Smooth muscle cell (in vitro differentiated cells): ENCODE measurements at regions not wholly inside any gene's neighbourhood (a gene's known extent, or its start where the extent isn't known, plus 50 kb on each side); places are given as distances from the start of the nearest gene placed in this dataset.
A peak's percentile ranks its signal among the peaks of the same experiment; 100 is the strongest.

ENCODE experiments used
- DNase-seq: peaks from one replicate; lab custom pipeline; 2025; ENCODE audit not compliant: unreplicated experiment; lab: John Stamatoyannopoulos, UW
- H2AFZ ChIP-seq: fragments of 200-600 bp; sonication (generic); 2 replicates; pipeline ENCODE4 v1.6.0; 2016; ENCODE audit warnings: antibody characterized with exemption, low read depth, mild to moderate bottlenecking
- H3F3A ChIP-seq: fragments of 200-600 bp; sonication (generic); 2 replicates; pipeline ENCODE4 v1.6.0; 2017; ENCODE audit warnings: antibody characterized with exemption, low read depth
- H3K27ac ChIP-seq: fragments of 200-600 bp; sonication (generic); 2 replicates; pipeline ENCODE4 v1.5.1; 2016; ENCODE audit warnings: low read depth, mild to moderate bottlenecking
- H3K27me3 ChIP-seq: fragments of 200-600 bp; sonication (generic); 2 replicates; pipeline ENCODE4 v1.6.1; 2016; ENCODE audit warnings: low read depth, mild to moderate bottlenecking
- H3K36me3 ChIP-seq: fragments of 200-600 bp; sonication (generic); 2 replicates; pipeline ENCODE4 v1.5.1; 2016; ENCODE audit warnings: low read depth
- H3K4me1 ChIP-seq: fragments of 200-600 bp; sonication (generic); 2 replicates; pipeline ENCODE4 v1.5.1; 2016; ENCODE audit warnings: low read depth
- H3K4me2 ChIP-seq: fragments of 200-600 bp; sonication (generic); 2 replicates; pipeline ENCODE4 v1.6.0; 2016; ENCODE audit warnings: mild to moderate bottlenecking
- H3K4me3 ChIP-seq: fragments of 200-600 bp; sonication (generic); 2 replicates; pipeline ENCODE4 v1.5.1; 2016; ENCODE audit warnings: mild to moderate bottlenecking
- H3K79me2 ChIP-seq: fragments of 200-600 bp; sonication (generic); 2 replicates; pipeline ENCODE4 v1.6.0; 2016; ENCODE audit warnings: low read depth, mild to moderate bottlenecking
- H3K9ac ChIP-seq: fragments of 200-600 bp; sonication (generic); 2 replicates; pipeline ENCODE4 v1.6.0; 2016; ENCODE audit warnings: low read depth
- H3K9me3 ChIP-seq: fragments of 200-600 bp; sonication (generic); replicated peaks from 2 replicates; pipeline ENCODE4 v1.5.1; 2016; ENCODE audit warnings: low read depth
- H4K20me1 ChIP-seq: fragments of 200-600 bp; sonication (generic); 2 replicates; pipeline ENCODE4 v1.6.0; 2016; ENCODE audit warnings: low read depth
- WGBS: methylation state at CpG from one replicate; pipeline ENCODE4 v1.1.7; 2016; ENCODE audit warnings: low lambda C conversion rate; 5-methylcytosine and 5-hydroxymethylcytosine counted together
- TF ChIP-seq, protein P1 (sequence below): fragments of 200-600 bp; sonication (generic); IDR thresholded peaks from 2 replicates; pipeline ENCODE4 v1.5.1; 2017; ENCODE audit warnings: borderline replicate concordance, mild to moderate bottlenecking, antibody characterized with exemption; ENCODE audit not compliant: insufficient read depth, poor library complexity, severe bottlenecking

DNA sequence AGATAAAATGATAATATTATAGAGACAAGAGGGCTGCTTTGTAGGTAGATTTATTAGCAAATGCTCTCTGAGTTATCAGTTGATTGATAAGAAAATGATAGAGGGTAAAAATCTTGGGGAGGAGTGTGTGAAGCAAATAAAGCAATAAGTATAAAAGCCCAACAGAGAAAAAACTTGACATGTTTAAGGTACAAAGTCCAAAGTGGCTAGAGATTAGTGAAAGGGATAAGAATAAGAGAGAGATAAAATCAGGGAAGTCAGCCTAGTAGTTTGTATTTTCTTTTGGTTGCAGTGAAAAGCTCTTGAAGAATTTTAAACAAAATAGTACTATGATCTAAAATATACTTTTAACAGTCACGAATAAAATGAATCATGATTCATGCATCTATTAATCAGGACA is 246.2 kb upstream of the LRIG3 start:
- Histone ChIP-seq H3K4me1 (no peaks in the 10 kb centered on the region), H3K4me2 (no peak overlapping the region), H2AFZ (no peak overlapping the region), H3K9ac (no peak overlapping the region), H3K36me3 (no peaks in the 10 kb centered on the region), H3K27me3 (no peaks in the 10 kb centered on the region), H4K20me1 (no peaks in the 10 kb centered on the region), H3F3A (peaks cover 8% of the 10 kb centered on the region), H3K9me3 (no peaks in the 10 kb centered on the region), H3K4me3 (no peak overlapping the region), H3K27ac (no peak overlapping the region), H3K79me2 (no peaks in the 10 kb centered on the region)
- no peak for DNase-seq
- WGBS: 73% methylated on average over 1 of the region's 1 CpG
- TF ChIP-seq, protein P1, sequence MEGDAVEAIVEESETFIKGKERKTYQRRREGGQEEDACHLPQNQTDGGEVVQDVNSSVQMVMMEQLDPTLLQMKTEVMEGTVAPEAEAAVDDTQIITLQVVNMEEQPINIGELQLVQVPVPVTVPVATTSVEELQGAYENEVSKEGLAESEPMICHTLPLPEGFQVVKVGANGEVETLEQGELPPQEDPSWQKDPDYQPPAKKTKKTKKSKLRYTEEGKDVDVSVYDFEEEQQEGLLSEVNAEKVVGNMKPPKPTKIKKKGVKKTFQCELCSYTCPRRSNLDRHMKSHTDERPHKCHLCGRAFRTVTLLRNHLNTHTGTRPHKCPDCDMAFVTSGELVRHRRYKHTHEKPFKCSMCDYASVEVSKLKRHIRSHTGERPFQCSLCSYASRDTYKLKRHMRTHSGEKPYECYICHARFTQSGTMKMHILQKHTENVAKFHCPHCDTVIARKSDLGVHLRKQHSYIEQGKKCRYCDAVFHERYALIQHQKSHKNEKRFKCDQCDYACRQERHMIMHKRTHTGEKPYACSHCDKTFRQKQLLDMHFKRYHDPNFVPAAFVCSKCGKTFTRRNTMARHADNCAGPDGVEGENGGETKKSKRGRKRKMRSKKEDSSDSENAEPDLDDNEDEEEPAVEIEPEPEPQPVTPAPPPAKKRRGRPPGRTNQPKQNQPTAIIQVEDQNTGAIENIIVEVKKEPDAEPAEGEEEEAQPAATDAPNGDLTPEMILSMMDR: no peak

DNA sequence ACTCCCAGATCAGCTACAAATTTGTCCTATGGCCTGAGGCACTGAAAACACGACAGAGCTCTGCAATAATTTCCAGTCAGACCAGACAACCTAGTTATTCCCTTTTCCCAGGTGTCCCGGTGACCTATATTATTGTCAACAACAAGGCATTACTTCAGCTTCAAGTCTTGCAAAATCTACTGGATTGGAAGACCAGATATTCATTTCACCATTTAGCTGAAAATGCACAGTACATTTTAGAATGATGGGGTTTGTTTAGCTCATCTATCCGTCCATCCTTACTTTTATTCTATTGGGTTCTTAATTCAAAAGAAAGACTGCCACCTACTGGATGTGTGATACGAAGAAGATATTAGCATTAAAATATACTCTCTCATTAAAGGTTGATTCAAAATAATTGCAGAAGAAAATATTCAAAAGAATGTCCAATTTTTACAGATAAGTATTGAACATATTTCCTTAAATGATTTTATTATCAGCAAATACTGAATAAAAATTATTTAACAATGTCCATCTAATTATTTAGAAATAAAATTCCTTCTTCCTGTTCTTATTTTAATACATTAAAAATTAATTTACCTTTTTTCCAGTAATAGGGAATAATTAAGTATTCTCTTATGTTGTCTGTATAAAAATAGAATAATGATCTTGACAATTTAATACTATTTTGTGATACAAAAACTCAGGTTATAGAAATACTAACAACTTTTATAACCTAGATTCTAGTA is 244.9 kb upstream of the LRIG3 start:
- peak overlapping the region; percentile 7 for H3K4me2 ChIP-seq
- TF ChIP-seq, protein P1: peak; percentile 60
- 30% methylated on average over 4 of the region's 4 CpGs for WGBS

GRCh38 chr12:59164226-59164625 is 243.9 kb upstream of the LRIG3 start:
- H4K20me1 ChIP-seq: no peaks in the 10 kb centered on the region
- H3K4me2 ChIP-seq: no peak overlapping the region
- peaks cover 8% of the 10 kb centered on the region for H3F3A ChIP-seq
- H3K27me3 ChIP-seq: no peaks in the 10 kb centered on the region
- no peak for DNase-seq
- no peaks in the 10 kb centered on the region for H3K36me3 ChIP-seq
- no peaks in the 10 kb centered on the region for H3K4me1 ChIP-seq
- no peak overlapping the region for H3K4me3 ChIP-seq
- TF ChIP-seq, protein P1: no peak
- H3K9ac ChIP-seq: no peak overlapping the region
- H3K79me2 ChIP-seq: no peaks in the 10 kb centered on the region
- H3K9me3 ChIP-seq: no peaks in the 10 kb centered on the region
- H3K27ac ChIP-seq: no peak overlapping the region
- peak overlapping the region; percentile 23 for H2AFZ ChIP-seq

More for the DNA sequence above, 244.9 kb upstream of the LRIG3 start:
- H3K79me2 ChIP-seq: no peaks in the 10 kb centered on the region
- H3K27ac ChIP-seq: no peak overlapping the region
- H3K27me3 ChIP-seq: no peaks in the 10 kb centered on the region
- H3F3A ChIP-seq: peaks cover 8% of the 10 kb centered on the region
- no peaks in the 10 kb centered on the region for H3K4me1 ChIP-seq
- no peaks in the 10 kb centered on the region for H3K36me3 ChIP-seq
- no peak overlapping the region for H3K9ac ChIP-seq
- H3K9me3 ChIP-seq: no peaks in the 10 kb centered on the region
- no peak for DNase-seq
- H2AFZ ChIP-seq: peak overlapping the region; percentile 23
- H3K4me3 ChIP-seq: no peak overlapping the region
- H4K20me1 ChIP-seq: no peaks in the 10 kb centered on the region

GRCh38 chr12:59158681-59159080 is 238.4 kb upstream of the LRIG3 start:
- H3F3A ChIP-seq: no peaks in the 10 kb centered on the region
- TF ChIP-seq, protein P1: no peak
- H3K4me1 ChIP-seq: no peaks in the 10 kb centered on the region
- 94% methylated on average over 4 of the region's 4 CpGs for WGBS
- H2AFZ ChIP-seq: no peak overlapping the region
- H3K9me3 ChIP-seq: no peaks in the 10 kb centered on the region
- no peak overlapping the region for H3K4me2 ChIP-seq
- H3K79me2 ChIP-seq: no peaks in the 10 kb centered on the region
- no peaks in the 10 kb centered on the region for H3K36me3 ChIP-seq
- H3K9ac ChIP-seq: no peak overlapping the region
- H3K27me3 ChIP-seq: no peaks in the 10 kb centered on the region
- no peak overlapping the region for H3K4me3 ChIP-seq
- no peaks in the 10 kb centered on the region for H4K20me1 ChIP-seq
- H3K27ac ChIP-seq: no peak overlapping the region
- DNase-seq: no peak
